ENCODE measurements at regions not wholly inside any gene's neighbourhood (a gene's known extent, or its start where the extent isn't known, plus 50 kb on each side); places are given as distances from the start of the nearest gene placed in this dataset.
"Not testable (repeated sequence)": the region's sequence is repeated elsewhere in the genome, so short reads cannot be mapped to it uniquely, and the experiment has no call there.

- DNase-seq = no peak
Measured at GRCh38 chr1:221204055-221204833, 325.0 kb downstream of the HLX start.

- no peak for DNase-seq
Measured at GRCh38 chr1:221206076-221206475, 326.8 kb downstream of the HLX start.

GRCh38 chr1:221212926-221213325, 333.7 kb downstream of the HLX start:
- DNase-seq = no peak

GRCh38 chr1:221217029-221217428, 337.8 kb downstream of the HLX start:
- DNase-seq = no peak

GRCh38 chr1:221223281-221223680, 344.0 kb downstream of the HLX start:
- no peak for DNase-seq

- no peak for DNase-seq
Measured at GRCh38 chr1:221227460-221227859, 348.2 kb downstream of the HLX start.

GRCh38 chr1:221227872-221228337, 348.7 kb downstream of the HLX start:
- DNase-seq = no peak

- DNase-seq = no peak
Measured at GRCh38 chr1:221228594-221228993, 349.4 kb downstream of the HLX start.

GRCh38 chr1:221230605-221231004, 351.4 kb downstream of the HLX start:
- DNase-seq = no peak

GRCh38 chr1:221234791-221235190, 355.5 kb downstream of the HLX start:
- no peak for DNase-seq

GRCh38 chr1:221237587-221237986, 358.3 kb downstream of the HLX start:
- no peak for DNase-seq

GRCh38 chr1:221239181-221239580, 359.9 kb downstream of the HLX start:
- no peak for DNase-seq

- no peak for DNase-seq
Measured at GRCh38 chr1:221239792-221240191, 360.5 kb downstream of the HLX start.

- no peak for DNase-seq
Measured at GRCh38 chr1:221240690-221241089, 361.4 kb downstream of the HLX start.

GRCh38 chr1:221241157-221241556, 361.9 kb downstream of the HLX start:
- no peak for DNase-seq

GRCh38 chr1:221241592-221241991, 362.3 kb downstream of the HLX start:
- DNase-seq = no peak

GRCh38 chr1:221246067-221246466, 366.8 kb downstream of the HLX start:
- DNase-seq = no peak

GRCh38 chr1:221246628-221247415, 367.6 kb downstream of the HLX start:
- no peak for DNase-seq

- DNase-seq = no peak
Measured at GRCh38 chr1:221251580-221251979, 372.3 kb downstream of the HLX start.

- DNase-seq = no peak
Measured at GRCh38 chr1:221254813-221255212, 375.6 kb downstream of the HLX start.

- no peak for DNase-seq
Measured at GRCh38 chr1:221256773-221257172, 377.5 kb downstream of the HLX start.

- DNase-seq = not testable (repeated sequence)
Measured at GRCh38 chr1:221257548-221257947, 378.3 kb downstream of the HLX start.

- DNase-seq = not testable (repeated sequence)
Measured at GRCh38 chr1:221262677-221263076, 383.4 kb downstream of the HLX start.
